ENCODE measurements at regions not wholly inside any gene's neighbourhood (a gene's known extent, or its start where the extent isn't known, plus 50 kb on each side); places are given as distances from the start of the nearest gene placed in this dataset.
"Not testable (repeated sequence)": the region's sequence is repeated elsewhere in the genome, so short reads cannot be mapped to it uniquely, and the experiment has no call there.

DNA sequence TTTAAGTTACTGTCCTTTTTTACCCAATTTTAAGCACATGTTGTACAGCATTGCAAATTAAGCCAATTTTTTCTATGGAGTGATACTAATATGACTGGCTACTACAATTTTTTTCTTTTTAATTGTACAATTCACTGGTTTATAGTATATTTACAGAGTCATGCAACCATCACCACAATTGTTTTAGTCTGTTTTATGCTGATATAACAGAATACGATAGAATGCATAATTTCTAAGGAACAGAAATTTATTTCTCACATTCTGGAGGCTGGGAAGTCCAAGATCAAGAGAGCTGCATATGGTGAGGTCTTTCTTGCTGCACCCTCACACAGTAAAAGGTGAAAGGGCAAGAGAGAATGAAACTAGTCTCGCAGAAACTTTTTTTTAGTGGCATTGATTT is 125.3 kb downstream of the GLUD2 start:
- H3K4me3 ChIP-seq (ENCODE audit: low read length): no peak overlapping the region
- no CpG with 5 or more reads among the region's 2 CpGs for WGBS (ENCODE audit: insufficient coverage, low lambda C conversion rate)
- no peaks in the 10 kb centered on the region for H3K9me3 ChIP-seq (ENCODE audit: control insufficient read depth, low read depth, low read length)
- no peak for DNase-seq
- H3K4me1 ChIP-seq (ENCODE audit: control insufficient read depth, insufficient read depth, low read length): no peaks in the 10 kb centered on the region
- H3K36me3 ChIP-seq (ENCODE audit: control insufficient read depth, insufficient read depth, low read length): no peaks in the 10 kb centered on the region
- no peaks in the 10 kb centered on the region for H3K27me3 ChIP-seq (ENCODE audit: control insufficient read depth, insufficient read depth, low read length)
- no peak overlapping the region for H3K27ac ChIP-seq (ENCODE audit: low read length)

DNA sequence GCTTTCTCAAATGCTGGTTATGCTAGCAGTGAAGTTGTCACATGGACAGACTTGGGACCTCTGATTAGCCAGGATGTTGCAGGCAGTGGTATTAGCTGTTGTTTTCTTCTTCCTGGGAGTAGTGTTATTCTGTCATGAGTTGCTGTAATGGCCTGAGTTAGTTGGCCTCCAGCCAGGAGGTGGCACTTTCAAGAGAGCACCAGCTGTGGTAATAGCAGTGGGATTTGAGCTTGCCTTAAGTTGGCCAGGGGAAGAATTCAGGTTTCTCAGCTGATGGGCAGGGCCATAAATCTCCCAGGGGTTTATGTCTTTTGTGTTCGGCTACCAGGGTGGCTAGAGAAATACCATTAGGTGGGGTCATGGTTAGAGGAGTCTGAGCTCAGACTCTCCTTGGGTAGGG is 132.6 kb downstream of the GLUD2 start:
- no peak for DNase-seq
- Histone ChIP-seq H3K4me3 (ENCODE audit: low read length) (no peak overlapping the region), H3K9me3 (ENCODE audit: control insufficient read depth, low read depth, low read length) (no peaks in the 10 kb centered on the region), H3K27ac (ENCODE audit: low read length) (no peak overlapping the region), H3K4me1 (ENCODE audit: control insufficient read depth, insufficient read depth, low read length) (no peaks in the 10 kb centered on the region), H3K36me3 (ENCODE audit: control insufficient read depth, insufficient read depth, low read length) (no peaks in the 10 kb centered on the region), H3K27me3 (ENCODE audit: control insufficient read depth, insufficient read depth, low read length) (no peaks in the 10 kb centered on the region)
- WGBS (ENCODE audit: insufficient coverage, low lambda C conversion rate): no CpG with 5 or more reads among the region's 1 CpG

DNA sequence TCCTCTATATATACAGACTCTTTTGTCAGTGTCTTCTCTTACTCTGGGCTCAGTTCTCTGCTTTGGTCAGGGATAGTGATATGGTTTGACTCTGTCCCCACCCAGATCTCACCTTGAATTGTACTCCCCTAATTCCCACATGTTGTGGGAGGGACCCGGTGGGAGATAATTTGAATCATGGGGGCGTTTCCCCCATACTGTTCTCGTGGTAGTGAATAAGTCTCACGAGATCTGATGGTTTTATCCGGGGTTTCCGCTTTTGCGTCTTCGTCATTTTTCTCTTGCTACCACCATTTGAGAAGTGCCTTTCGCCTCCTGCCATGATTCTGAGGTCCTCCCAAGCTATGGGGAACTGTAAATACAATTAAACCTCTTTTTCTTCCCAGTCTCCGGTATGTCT is 144.4 kb downstream of the GLUD2 start:
- H3K27ac ChIP-seq (ENCODE audit: low read length): no peak overlapping the region
- H3K4me3 ChIP-seq (ENCODE audit: low read length): no peak overlapping the region
- no peaks in the 10 kb centered on the region for H3K27me3 ChIP-seq (ENCODE audit: control insufficient read depth, insufficient read depth, low read length)
- no peak for DNase-seq
- H3K4me1 ChIP-seq (ENCODE audit: control insufficient read depth, insufficient read depth, low read length): no peaks in the 10 kb centered on the region
- no CpG with 5 or more reads among the region's 10 CpGs for WGBS (ENCODE audit: insufficient coverage, low lambda C conversion rate)
- H3K9me3 ChIP-seq (ENCODE audit: control insufficient read depth, low read depth, low read length): no peaks in the 10 kb centered on the region
- H3K36me3 ChIP-seq (ENCODE audit: control insufficient read depth, insufficient read depth, low read length): no peaks in the 10 kb centered on the region

DNA sequence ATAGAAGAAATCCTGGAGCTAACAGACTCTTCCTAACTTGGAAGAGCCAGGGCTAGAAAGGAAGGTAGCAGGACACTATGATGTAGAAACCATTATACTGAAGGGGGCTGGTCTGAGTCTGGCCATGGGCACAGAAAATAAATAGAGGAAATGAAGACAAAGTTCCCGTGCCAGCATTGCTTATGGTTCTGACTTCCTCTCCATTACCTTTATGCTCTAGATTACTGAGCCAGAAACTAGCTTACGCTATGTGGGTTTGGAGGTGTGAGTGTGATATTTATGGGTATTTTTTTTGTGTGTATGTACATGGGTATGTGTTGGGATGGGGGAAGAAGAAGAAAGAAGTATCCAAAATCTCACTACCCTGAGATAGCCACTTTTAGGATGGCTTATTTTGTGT is 148.3 kb downstream of the GLUD2 start:
- no peaks in the 10 kb centered on the region for H3K27me3 ChIP-seq (ENCODE audit: control insufficient read depth, insufficient read depth, low read length)
- no peak overlapping the region for H3K4me3 ChIP-seq (ENCODE audit: low read length)
- no peaks in the 10 kb centered on the region for H3K9me3 ChIP-seq (ENCODE audit: control insufficient read depth, low read depth, low read length)
- no peak for DNase-seq
- no peak overlapping the region for H3K27ac ChIP-seq (ENCODE audit: low read length)
- H3K4me1 ChIP-seq (ENCODE audit: control insufficient read depth, insufficient read depth, low read length): no peaks in the 10 kb centered on the region
- H3K36me3 ChIP-seq (ENCODE audit: control insufficient read depth, insufficient read depth, low read length): no peaks in the 10 kb centered on the region
- no CpG with 5 or more reads among the region's 2 CpGs for WGBS (ENCODE audit: insufficient coverage, low lambda C conversion rate)

DNA sequence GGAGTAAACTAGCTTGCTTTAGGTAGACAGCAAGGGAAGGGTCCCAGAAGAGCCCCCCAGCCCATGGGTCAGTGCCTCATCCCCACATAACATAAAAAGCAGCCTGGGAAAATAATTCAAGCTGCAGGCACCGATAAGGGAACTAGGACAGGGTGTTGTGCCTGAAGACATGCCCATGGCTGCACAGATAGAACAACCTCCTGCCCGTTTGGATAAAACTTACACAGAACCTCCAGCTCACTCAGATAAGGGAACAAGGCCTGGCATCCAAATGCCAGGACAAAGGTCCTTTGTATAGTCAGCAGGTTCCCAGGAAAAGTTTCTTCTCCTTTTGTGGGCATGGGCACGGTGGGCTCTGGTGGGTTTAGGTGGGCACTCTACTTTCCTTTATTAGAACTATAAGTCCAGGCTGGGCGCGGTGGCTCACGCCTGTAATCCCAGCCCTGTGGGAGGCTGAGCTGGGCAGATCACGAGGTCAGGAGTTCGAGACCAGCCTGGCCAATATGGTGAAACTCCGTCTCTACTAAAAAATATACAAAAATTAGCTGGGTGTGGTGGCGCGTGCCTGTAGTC is 149.5 kb downstream of the GLUD2 start:
- not testable (repeated sequence) for H3K27ac ChIP-seq (ENCODE audit: low read length); H3K4me1 ChIP-seq (ENCODE audit: control insufficient read depth, insufficient read depth, low read length); DNase-seq; H3K4me3 ChIP-seq (ENCODE audit: low read length); H3K9me3 ChIP-seq (ENCODE audit: control insufficient read depth, low read depth, low read length); H3K36me3 ChIP-seq (ENCODE audit: control insufficient read depth, insufficient read depth, low read length); H3K27me3 ChIP-seq (ENCODE audit: control insufficient read depth, insufficient read depth, low read length)
- WGBS (ENCODE audit: insufficient coverage, low lambda C conversion rate): no CpG with 5 or more reads among the region's 11 CpGs

DNA sequence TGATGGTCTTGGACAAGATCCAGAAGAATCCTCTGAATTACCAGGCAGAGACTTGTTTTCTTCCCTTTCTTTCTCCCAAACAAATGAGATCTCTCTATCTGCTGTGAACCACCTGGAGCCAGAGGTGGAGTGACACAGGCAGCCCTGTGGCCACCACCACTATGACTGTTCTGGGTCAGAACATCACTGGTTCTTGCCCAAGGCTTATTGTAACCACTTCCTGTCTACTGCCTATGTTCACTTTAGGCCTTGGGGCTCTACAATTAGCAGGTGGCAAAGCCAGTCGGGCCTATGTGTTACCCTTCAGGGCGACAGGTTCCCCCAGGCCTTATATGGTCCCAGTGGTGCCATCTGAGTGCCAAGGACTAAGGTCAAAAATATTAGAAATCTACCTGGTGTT is 161.2 kb downstream of the GLUD2 start:
- H3K9me3 ChIP-seq (ENCODE audit: control insufficient read depth, low read depth, low read length): no peaks in the 10 kb centered on the region
- H3K27ac ChIP-seq (ENCODE audit: low read length): no peak overlapping the region
- H3K4me3 ChIP-seq (ENCODE audit: low read length): no peak overlapping the region
- H3K36me3 ChIP-seq (ENCODE audit: control insufficient read depth, insufficient read depth, low read length): no peaks in the 10 kb centered on the region
- DNase-seq: no peak
- H3K4me1 ChIP-seq (ENCODE audit: control insufficient read depth, insufficient read depth, low read length): no peaks in the 10 kb centered on the region
- no CpG with 5 or more reads among the region's 2 CpGs for WGBS (ENCODE audit: insufficient coverage, low lambda C conversion rate)
- H3K27me3 ChIP-seq (ENCODE audit: control insufficient read depth, insufficient read depth, low read length): no peaks in the 10 kb centered on the region

DNA sequence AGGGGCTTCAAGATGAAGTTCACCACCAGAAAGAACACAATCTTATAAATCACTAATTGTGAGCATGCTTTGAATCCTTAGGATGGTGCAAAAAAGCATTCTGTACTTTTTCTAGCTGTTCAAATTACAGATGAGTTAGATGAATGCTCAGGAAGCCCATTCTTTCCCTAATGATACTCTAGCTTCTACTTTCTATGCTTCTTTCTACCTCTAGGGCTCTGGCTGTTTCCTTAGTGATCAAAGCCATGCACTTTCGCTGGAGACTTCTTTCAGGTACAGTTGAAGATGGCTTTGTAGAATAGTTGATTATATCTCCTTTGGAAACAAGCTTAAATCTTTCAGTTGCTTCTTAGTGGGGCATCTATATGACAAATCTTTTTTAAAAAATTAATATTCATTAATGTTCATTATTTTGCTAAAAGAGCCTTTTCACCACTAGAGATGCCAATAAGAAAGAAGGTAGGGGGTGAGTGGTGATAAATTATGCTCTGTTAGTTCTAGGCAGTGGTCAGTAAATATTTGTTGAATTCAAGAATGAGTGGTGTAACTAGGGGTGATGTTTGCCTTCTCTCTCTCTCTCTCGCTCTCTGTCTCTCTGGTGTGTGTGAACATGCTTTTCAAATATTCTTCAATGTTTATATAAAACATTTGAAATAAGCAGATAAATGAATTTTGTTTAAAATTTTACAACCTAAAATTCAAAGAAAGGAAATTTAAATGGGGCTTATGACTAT is 169.4 kb downstream of the GLUD2 start:
- Histone ChIP-seq H3K27ac (ENCODE audit: low read length) (no peak overlapping the region), H3K36me3 (ENCODE audit: control insufficient read depth, insufficient read depth, low read length) (no peaks in the 10 kb centered on the region), H3K4me3 (ENCODE audit: low read length) (no peak overlapping the region), H3K27me3 (ENCODE audit: control insufficient read depth, insufficient read depth, low read length) (no peaks in the 10 kb centered on the region), H3K4me1 (ENCODE audit: control insufficient read depth, insufficient read depth, low read length) (no peaks in the 10 kb centered on the region), H3K9me3 (ENCODE audit: control insufficient read depth, low read depth, low read length) (no peaks in the 10 kb centered on the region)
- no CpG with 5 or more reads among the region's 2 CpGs for WGBS (ENCODE audit: insufficient coverage, low lambda C conversion rate)
- DNase-seq: no peak

DNA sequence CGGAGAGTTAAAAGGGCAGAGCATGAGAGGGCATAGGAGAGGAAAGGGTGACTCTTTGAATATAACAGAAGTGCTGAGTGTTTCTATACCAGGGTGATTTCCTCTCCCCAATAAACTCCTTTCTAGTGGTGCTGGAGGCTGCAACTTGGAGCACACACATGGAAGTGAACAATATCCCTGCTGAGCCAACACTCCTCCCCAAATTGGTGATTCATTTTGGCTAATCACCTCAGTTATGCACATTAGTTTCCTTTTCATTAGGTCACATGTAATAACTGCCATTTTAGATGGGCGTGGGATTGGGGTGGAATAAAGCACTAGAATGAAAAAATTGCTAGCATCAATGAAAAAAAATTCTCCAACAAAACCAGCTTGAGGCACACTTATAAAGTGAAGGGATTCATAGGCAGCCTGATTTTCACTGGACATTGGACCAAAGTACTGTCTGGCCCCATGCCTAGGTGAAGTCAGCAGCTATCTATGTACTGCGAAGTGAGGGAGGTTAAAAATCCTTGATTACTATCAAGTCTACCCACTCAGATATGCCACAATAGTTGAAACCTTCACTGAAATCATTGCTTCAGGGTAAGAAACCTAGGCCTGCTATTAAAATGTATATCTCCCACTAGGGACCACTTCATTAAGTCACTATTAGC is 174.0 kb downstream of the GLUD2 start:
- Histone ChIP-seq H3K4me1 (ENCODE audit: control insufficient read depth, insufficient read depth, low read length) (no peaks in the 10 kb centered on the region), H3K36me3 (ENCODE audit: control insufficient read depth, insufficient read depth, low read length) (no peaks in the 10 kb centered on the region), H3K27ac (ENCODE audit: low read length) (no peak overlapping the region), H3K9me3 (ENCODE audit: control insufficient read depth, low read depth, low read length) (no peaks in the 10 kb centered on the region), H3K4me3 (ENCODE audit: low read length) (no peak overlapping the region), H3K27me3 (ENCODE audit: control insufficient read depth, insufficient read depth, low read length) (no peaks in the 10 kb centered on the region)
- WGBS (ENCODE audit: insufficient coverage, low lambda C conversion rate): no CpG with 5 or more reads among the region's 3 CpGs
- DNase-seq: no peak

DNA sequence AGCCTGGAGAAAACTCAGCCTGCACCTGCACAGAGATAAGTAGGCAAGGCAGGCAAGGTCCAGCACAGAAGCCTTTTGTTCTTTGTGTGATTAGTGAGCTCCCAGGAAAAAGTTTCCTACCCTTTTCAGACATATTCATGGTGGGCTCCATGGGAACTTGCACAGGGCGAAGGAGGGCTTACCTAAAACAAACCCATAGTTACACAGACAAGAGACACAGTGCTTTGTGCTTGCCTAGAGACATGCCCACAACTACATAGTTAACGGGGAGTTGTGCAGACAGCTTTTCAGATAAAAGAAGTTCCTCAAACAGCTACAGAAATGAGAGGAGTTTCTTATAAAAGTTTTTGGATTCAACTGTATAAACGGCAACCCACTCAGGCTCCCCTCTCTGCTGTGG is 180.5 kb downstream of the GLUD2 start:
- no peaks in the 10 kb centered on the region for H3K36me3 ChIP-seq (ENCODE audit: control insufficient read depth, insufficient read depth, low read length)
- no peak overlapping the region for H3K27ac ChIP-seq (ENCODE audit: low read length)
- no peaks in the 10 kb centered on the region for H3K9me3 ChIP-seq (ENCODE audit: control insufficient read depth, low read depth, low read length)
- no peak overlapping the region for H3K4me3 ChIP-seq (ENCODE audit: low read length)
- no peaks in the 10 kb centered on the region for H3K4me1 ChIP-seq (ENCODE audit: control insufficient read depth, insufficient read depth, low read length)
- no peak for DNase-seq
- WGBS (ENCODE audit: insufficient coverage, low lambda C conversion rate): no CpG with 5 or more reads among the region's 3 CpGs
- H3K27me3 ChIP-seq (ENCODE audit: control insufficient read depth, insufficient read depth, low read length): no peaks in the 10 kb centered on the region

DNA sequence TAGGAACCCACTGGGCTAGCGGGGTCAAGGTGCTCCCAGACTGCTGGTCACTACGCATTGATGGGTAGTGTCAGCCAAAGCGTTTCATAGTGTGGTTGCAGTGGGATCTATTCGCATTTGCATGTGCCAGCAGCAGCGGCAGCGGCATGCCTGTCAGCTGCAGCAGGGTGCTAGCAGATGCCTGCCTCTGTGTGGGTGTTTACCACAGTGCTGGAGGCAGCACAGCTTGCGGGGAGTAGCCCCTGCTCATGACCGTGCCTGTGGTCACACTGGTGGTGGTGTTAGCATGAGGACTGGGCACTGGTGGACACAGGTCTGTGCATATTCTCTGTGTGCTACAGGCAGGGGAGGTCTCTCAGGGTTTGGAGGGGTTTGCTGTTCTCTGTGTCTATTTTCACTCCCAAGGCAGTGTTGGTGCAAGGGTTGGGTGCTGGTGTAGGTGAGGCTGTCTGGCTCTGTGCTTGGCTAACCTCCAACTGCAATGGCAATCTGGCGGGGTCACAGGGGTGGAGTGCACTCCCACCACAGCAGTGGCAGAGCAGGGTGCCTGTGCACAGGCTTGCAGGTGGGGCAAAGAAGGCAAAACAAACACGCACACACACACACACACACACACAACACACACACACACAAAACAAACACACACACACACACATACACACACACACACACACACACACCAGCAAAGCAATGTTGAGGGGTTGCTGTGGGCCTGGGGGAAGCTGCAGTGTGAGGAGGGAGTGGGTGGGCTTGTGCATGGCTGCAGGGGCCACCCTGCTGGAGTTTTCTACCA is 184.4 kb downstream of the GLUD2 start:
- Histone ChIP-seq H3K27ac (ENCODE audit: low read length) (no peak overlapping the region), H3K9me3 (ENCODE audit: control insufficient read depth, low read depth, low read length) (no peaks in the 10 kb centered on the region), H3K36me3 (ENCODE audit: control insufficient read depth, insufficient read depth, low read length) (no peaks in the 10 kb centered on the region), H3K27me3 (ENCODE audit: control insufficient read depth, insufficient read depth, low read length) (no peaks in the 10 kb centered on the region), H3K4me3 (ENCODE audit: low read length) (no peak overlapping the region), H3K4me1 (ENCODE audit: control insufficient read depth, insufficient read depth, low read length) (no peaks in the 10 kb centered on the region)
- DNase-seq: no peak
- WGBS (ENCODE audit: insufficient coverage, low lambda C conversion rate): no CpG with 5 or more reads among the region's 10 CpGs

All from large intestine (tissue), 3 donors.